C4-2B (cell line): ENCODE measurements at regions not wholly inside any gene's neighbourhood (a gene's known extent, or its start where the extent isn't known, plus 50 kb on each side); places are given as distances from the start of the nearest gene placed in this dataset.

Experiments
- ZFX ChIP-seq: fragments of 450-650 bp; IDR thresholded peaks from 2 replicates; pipeline ENCODE4 v1.6.1; 2017
- TF ChIP-seq, protein P1 (sequence below): fragments of 450-650 bp; conservative IDR thresholded peaks from 2 replicates; pipeline ENCODE4 v1.5.1; 2017; ENCODE audit warnings: mild to moderate bottlenecking

DNA sequence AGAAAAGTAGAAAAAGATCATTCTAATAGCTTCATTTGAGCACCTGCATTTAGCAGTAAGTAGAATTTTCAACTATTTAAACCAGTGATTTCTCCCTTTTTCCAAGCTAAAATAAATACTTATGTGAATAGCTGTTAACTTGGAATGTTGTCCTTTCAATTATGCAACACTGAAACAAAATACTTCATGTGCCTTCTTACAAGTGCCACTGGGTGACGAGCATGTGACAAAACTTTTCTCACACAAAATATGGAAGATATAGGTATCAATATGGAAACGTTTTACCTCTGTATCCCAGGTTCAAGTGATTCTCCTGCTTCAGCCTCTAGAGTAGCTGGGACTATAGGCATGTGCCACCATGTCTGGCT lies 708.3 kb downstream of the STIM2 start:
- TF ChIP-seq, protein P1, sequence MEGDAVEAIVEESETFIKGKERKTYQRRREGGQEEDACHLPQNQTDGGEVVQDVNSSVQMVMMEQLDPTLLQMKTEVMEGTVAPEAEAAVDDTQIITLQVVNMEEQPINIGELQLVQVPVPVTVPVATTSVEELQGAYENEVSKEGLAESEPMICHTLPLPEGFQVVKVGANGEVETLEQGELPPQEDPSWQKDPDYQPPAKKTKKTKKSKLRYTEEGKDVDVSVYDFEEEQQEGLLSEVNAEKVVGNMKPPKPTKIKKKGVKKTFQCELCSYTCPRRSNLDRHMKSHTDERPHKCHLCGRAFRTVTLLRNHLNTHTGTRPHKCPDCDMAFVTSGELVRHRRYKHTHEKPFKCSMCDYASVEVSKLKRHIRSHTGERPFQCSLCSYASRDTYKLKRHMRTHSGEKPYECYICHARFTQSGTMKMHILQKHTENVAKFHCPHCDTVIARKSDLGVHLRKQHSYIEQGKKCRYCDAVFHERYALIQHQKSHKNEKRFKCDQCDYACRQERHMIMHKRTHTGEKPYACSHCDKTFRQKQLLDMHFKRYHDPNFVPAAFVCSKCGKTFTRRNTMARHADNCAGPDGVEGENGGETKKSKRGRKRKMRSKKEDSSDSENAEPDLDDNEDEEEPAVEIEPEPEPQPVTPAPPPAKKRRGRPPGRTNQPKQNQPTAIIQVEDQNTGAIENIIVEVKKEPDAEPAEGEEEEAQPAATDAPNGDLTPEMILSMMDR, result no peak
- no peak for TF ChIP-seq ZFX
